ENCODE measurements at regions not wholly inside any gene's neighbourhood (a gene's known extent, or its start where the extent isn't known, plus 50 kb on each side); places are given as distances from the start of the nearest gene placed in this dataset.

- no peak for DNase-seq
Observed at GRCh38 chr1:234932106-234932505, 196.5 kb downstream of the TOMM20 start.

DNA sequence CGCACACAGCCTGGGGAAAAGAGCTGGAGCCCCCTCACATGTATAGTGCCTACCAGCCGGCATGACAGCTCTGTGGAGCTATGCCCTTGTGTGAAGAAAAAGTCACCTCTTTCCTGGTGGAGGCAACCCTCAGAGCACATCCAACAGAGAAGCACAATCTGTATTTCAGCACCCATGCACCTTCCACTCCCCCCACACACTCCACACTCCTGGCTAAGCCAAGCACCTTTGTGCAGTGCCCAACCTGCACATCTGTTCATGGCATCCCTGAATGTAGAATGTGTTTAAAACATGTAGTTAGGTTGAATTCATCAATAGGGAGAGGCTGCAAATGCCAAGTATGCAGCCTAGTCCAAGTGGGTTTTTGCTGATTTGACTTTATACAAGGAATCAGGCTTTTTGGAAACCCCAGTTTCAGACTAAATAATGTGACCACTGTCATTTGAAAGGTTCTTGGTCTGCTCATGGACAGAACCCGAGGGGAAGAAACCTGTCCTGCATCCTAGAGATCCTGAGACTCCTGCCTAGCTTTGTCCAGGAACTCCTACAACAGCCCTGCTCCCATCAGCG lies 197.1 kb downstream of the TOMM20 start:
- no peak for DNase-seq

- DNase-seq: no peak
Observed at GRCh38 chr1:234929369-234929768, 199.3 kb downstream of the TOMM20 start.

GRCh38 chr1:234928642-234929041 lies 200.0 kb downstream of the TOMM20 start:
- DNase-seq: no peak

- DNase-seq: no peak
Observed at GRCh38 chr1:234927971-234928640, 200.5 kb downstream of the TOMM20 start.

- no peak for DNase-seq
Observed at GRCh38 chr1:234927312-234927970, 201.2 kb downstream of the TOMM20 start.

- DNase-seq: peak; percentile 45
Observed at GRCh38 chr1:234926559-234927311, 201.9 kb downstream of the TOMM20 start.

DNA sequence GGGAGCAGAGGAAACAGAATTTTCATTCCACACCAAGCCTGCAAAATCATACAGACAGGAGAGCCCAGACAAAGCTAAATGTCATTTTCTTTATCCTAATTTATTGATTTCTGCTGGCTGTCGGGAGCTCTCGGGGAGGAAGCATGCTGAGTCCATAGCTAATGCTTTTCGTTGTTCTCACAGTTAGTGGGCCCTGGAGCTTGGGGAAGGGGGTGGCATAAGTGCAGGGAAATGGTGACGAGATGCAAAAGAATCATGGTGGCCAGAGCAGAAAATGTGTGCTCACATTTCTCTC lies 202.4 kb downstream of the TOMM20 start:
- no peak for DNase-seq

- DNase-seq: peak; percentile 35
Observed at GRCh38 chr1:234925440-234926263, 203.0 kb downstream of the TOMM20 start.

DNA sequence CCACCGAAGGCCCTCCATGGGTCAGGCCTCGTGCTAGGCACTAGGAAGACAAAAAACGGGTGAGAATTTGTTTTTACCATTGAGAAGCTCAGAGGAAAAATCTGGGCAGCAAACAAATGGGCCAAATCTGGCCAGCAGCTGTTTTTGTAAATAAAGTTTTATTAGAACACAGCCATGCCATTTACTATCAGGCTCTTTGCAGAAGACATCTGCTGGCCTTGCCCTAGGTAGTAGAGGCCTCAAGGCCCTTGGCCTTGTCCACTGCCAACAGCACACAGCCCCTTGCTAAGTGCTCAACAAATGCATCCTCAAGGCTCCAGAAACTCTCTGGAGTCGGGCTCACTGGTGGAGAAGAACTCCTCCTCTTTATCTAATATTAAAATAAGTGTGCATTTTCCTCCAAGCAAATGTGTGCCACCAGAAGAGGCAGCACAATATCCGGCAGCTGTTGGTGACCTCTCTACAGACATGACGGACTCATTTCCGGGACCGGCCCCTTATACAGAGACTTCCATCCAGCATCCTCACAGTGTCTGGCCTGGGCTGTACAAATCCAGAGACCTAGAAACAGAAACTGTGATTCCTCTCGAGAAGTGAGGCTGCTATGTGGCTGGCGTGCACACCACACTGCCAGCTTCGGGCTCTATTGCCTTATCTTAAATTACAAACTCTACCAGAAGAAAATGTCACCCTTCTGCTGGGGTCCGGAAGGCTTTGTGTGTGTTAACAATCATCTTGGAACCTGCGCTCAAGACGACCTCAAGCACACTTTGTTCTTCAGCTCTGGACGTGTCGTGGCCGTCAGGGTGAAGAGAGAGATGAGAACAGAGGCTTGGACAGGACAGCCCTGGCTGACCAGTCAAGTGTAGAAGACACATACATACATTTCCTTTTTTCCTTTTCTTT lies 203.9 kb downstream of the TOMM20 start:
- no peak for DNase-seq

GRCh38 chr1:234923626-234924025 lies 205.0 kb downstream of the TOMM20 start:
- no peak for DNase-seq

GRCh38 chr1:234922987-234923386 lies 205.7 kb downstream of the TOMM20 start:
- DNase-seq: no peak

DNA sequence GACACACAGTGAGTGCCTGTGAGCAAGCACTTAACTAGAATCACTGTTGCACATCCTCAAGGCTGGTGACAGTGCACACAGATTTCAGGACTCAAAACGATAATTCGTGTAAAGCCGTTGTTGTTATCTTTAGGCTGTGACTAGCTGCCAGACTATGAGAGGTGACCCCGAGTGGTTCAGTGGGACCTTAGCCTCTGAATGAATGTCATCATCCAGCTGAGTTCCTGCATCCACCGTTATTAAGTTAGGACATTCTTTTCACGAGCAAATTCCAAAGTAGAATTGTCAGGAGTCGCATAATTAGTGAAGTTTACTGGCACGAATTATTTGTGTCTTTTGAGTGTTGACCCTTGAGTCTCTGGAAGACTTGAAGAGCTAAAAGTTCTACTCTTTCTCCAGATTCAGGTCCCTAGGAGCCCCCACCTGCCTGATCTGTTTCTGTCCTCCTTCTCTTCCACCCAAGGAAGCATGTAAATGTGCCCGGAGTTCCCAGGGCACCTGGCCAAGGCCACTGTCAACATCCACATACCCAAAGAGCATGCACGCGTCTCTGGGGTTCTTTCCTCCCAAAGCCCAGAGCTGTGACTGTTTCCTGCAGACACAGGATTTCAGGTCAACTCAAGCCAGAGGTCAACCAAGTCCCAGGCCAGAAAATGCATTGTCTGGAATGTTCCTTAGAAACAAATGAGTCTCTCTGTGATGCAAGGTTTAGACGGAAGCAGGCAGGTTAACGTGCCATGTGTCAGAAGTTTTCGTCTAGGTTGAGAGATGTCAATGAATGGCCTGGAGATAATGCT lies 207.2 kb downstream of the TOMM20 start:
- DNase-seq: no peak

- DNase-seq: no peak
Observed at GRCh38 chr1:234920843-234921140, 207.8 kb downstream of the TOMM20 start.

DNA sequence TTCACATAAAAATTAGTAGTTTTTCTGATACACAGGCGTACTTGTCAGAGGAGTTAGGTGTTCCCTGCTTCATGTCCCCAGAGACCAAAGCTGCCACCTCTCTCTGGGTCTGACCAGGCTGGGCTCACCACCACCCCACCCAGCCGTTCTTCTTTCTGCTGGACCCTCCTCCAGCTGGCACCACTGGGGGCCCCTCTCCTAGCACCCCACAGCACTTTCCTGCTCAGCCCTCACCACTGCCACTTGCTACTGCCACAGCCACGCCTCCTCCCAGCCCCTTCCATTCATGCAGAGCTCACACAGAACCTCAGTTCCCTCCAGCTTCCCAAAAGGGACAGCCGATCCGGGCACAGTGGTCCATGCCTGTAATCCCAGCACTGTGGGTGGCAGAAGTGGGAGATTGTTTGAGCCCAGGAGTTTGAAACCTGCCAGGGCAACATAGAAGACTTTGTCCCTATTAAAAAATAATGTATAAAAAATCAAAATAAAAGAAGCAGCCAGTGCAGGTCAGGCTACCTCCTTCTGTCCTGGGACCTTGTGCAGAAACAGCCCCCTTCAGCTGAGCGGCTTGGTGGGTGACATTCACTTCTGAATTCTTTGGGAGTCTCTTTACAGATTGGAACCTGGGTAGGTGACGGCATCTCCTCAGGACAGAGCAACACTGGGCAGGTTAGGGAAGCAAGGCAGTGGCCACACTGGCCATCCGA lies 208.3 kb downstream of the TOMM20 start:
- no peak for DNase-seq

GRCh38 chr1:234918961-234919761 lies 209.5 kb downstream of the TOMM20 start:
- no peak for DNase-seq

- no peak for DNase-seq
Observed at GRCh38 chr1:234918181-234918841, 210.3 kb downstream of the TOMM20 start.

GRCh38 chr1:234917495-234918180 lies 211.0 kb downstream of the TOMM20 start:
- no peak for DNase-seq

DNA sequence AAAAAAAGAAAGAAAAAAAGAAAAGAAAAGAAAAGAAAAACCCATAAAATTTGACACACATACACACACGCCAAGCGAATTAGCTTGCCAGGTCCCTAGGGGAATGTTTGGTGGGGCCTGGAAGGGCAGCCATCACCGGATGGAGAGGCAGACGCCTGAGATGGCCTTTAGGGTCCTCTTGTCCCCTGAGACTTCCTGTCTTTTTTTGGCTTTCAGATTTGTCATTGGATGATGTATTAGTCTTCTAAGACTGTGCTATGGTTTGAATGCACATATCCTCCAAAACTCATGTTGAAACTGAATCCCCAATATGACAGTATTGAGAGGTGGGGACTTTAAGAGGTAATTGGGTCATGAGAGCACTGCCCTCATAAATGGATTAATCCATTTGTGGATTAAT lies 211.8 kb downstream of the TOMM20 start:
- DNase-seq: no peak

Data from CD4-positive, alpha-beta T cell treated with Interleukin-10 for 1 hour (primary cell).